Chondrocyte (in vitro differentiated cells): ENCODE measurements at regions not wholly inside any gene's neighbourhood (a gene's known extent, or its start where the extent isn't known, plus 50 kb on each side); places are given as distances from the start of the nearest gene placed in this dataset.

Experiments
- DNase-seq: peaks from one replicate; pipeline ENCODE4 v3.0.0; 2021; ENCODE audit warnings: mixed read lengths, low spot score
- H3K27ac Mint-ChIP-seq: one replicate; pipeline ENCODE4 v1.8.0; 2021; ENCODE audit warnings: mild to moderate bottlenecking, moderate library complexity, mixed read lengths; ENCODE audit not compliant: unreplicated experiment
- H3K27me3 Mint-ChIP-seq: 2 replicates; pipeline ENCODE4 v1.8.0; 2021; ENCODE audit warnings: low read depth, mixed read lengths
- H3K36me3 Mint-ChIP-seq: 2 replicates; pipeline ENCODE4 v1.8.0; 2021; ENCODE audit warnings: low read depth, mixed read lengths
- H3K4me1 Mint-ChIP-seq: 2 replicates; pipeline ENCODE4 v1.8.0; 2021; ENCODE audit warnings: low read depth, mild to moderate bottlenecking, mixed read lengths
- H3K4me3 Mint-ChIP-seq: one replicate; pipeline ENCODE4 v1.8.0; 2021; ENCODE audit warnings: mild to moderate bottlenecking, moderate library complexity, mixed read lengths; ENCODE audit not compliant: unreplicated experiment
- H3K9me3 Mint-ChIP-seq: 2 replicates; pipeline ENCODE4 v1.8.0; 2021; ENCODE audit warnings: low read depth, mixed read lengths
- CTCF ChIP-seq: fragments of 200-600 bp; sonication (generic); IDR thresholded peaks from 2 replicates; pipeline ENCODE4 v1.5.0; 2021; ENCODE audit warnings: antibody characterized with exemption, mild to moderate bottlenecking, moderate library complexity

- TF ChIP-seq CTCF: no peak
- Mint-ChIP-seq H3K27ac (no peak overlapping the region), H3K9me3 (no peaks in the 10 kb centered on the region), H3K4me1 (no peaks in the 10 kb centered on the region), H3K4me3 (no peak overlapping the region), H3K36me3 (no peaks in the 10 kb centered on the region), H3K27me3 (no peaks in the 10 kb centered on the region)
- no peak for DNase-seq
These were observed 600.0 kb upstream of the CELF2 start for GRCh38 chr10:10417671-10418070.

- H3K9me3 Mint-ChIP-seq: no peaks in the 10 kb centered on the region
- TF ChIP-seq CTCF: no peak
- H3K36me3 Mint-ChIP-seq: no peaks in the 10 kb centered on the region
- no peak overlapping the region for H3K4me3 Mint-ChIP-seq
- no peaks in the 10 kb centered on the region for H3K4me1 Mint-ChIP-seq
- H3K27ac Mint-ChIP-seq: no peak overlapping the region
- DNase-seq: no peak
- H3K27me3 Mint-ChIP-seq: no peaks in the 10 kb centered on the region
These were observed 599.3 kb upstream of the CELF2 start for GRCh38 chr10:10418387-10418786.

GRCh38 chr10:10421071-10421470 lies 596.6 kb upstream of the CELF2 start:
- Mint-ChIP-seq H3K9me3 (no peaks in the 10 kb centered on the region), H3K4me3 (no peak overlapping the region), H3K4me1 (no peaks in the 10 kb centered on the region), H3K36me3 (no peaks in the 10 kb centered on the region), H3K27me3 (no peaks in the 10 kb centered on the region), H3K27ac (no peak overlapping the region)
- TF ChIP-seq CTCF: no peak
- DNase-seq: no peak

- Mint-ChIP-seq H3K27me3 (peaks cover 1% of the 10 kb centered on the region), H3K9me3 (no peaks in the 10 kb centered on the region), H3K4me3 (no peak overlapping the region), H3K36me3 (no peaks in the 10 kb centered on the region), H3K27ac (no peak overlapping the region), H3K4me1 (no peaks in the 10 kb centered on the region)
- DNase-seq: no peak
- TF ChIP-seq CTCF: no peak
These were observed 586.1 kb upstream of the CELF2 start for GRCh38 chr10:10431422-10432066.

GRCh38 chr10:10432296-10433035 lies 585.2 kb upstream of the CELF2 start:
- Mint-ChIP-seq H3K27ac (no peak overlapping the region), H3K27me3 (peaks cover 1% of the 10 kb centered on the region), H3K4me3 (no peak overlapping the region), H3K4me1 (no peaks in the 10 kb centered on the region), H3K36me3 (no peaks in the 10 kb centered on the region), H3K9me3 (no peaks in the 10 kb centered on the region)
- TF ChIP-seq CTCF: no peak
- no peak for DNase-seq
